PC-9 (cell line): ENCODE measurements at regions not wholly inside any gene's neighbourhood (a gene's known extent, or its start where the extent isn't known, plus 50 kb on each side); places are given as distances from the start of the nearest gene placed in this dataset.

ENCODE experiments used
- BruUV-seq: library from RNA; stranded (reverse); fragments of 400-500 nt; replicated peaks from 2 replicates; lab custom pipeline; 2021; lab: Mats Ljungman, UMichigan
- CTCF ChIA-PET: fragments of 300-600 bp; sonication (Branson Sonifier 250); formaldehyde crosslinking; loops from one replicate; lab custom pipeline; 2022; ENCODE audit warnings: antibody characterized with exemption; lab: Charles Lee
- POLR2A ChIA-PET: fragments of 300-600 bp; sonication (Branson Sonifier 250); formaldehyde crosslinking; loops from one replicate; lab custom pipeline; 2022; ENCODE audit warnings: antibody characterized with exemption; ENCODE audit not compliant: unreplicated experiment; lab: Charles Lee
- DNase-seq, 2 experiments: peaks; one replicate each; pipeline versions ENCODE4 v3.0.0 to v3.0.0-alpha.2; 2015 to 2022; ENCODE audit warnings: mixed read lengths in 1 of 2
- H2AFZ ChIP-seq: fragments of 200-600 bp; sonication (generic); 2 replicates; pipeline ENCODE4 v1.8.1; 2017; ENCODE audit warnings: antibody characterized with exemption
- H3F3A ChIP-seq: fragments of 200-600 bp; sonication (generic); 2 replicates; pipeline ENCODE4 v1.8.1; 2017; ENCODE audit warnings: antibody characterized with exemption, mild to moderate bottlenecking, low read depth; ENCODE audit not compliant: insufficient read depth
- H3K27ac ChIP-seq: fragments of 200-600 bp; sonication (generic); 2 replicates; pipeline ENCODE4 v1.6.1; 2016; ENCODE audit warnings: mixed run types
- H3K27me3 ChIP-seq: fragments of 200-600 bp; sonication (generic); 2 replicates; pipeline ENCODE4 v1.6.1; 2016; ENCODE audit warnings: low read depth, mixed run types; ENCODE audit not compliant: insufficient read depth
- H3K36me3 ChIP-seq: fragments of 200-600 bp; sonication (generic); 2 replicates; pipeline ENCODE4 v1.6.1; 2016; ENCODE audit warnings: low read depth, mixed run types
- H3K4me1 ChIP-seq: fragments of 200-600 bp; sonication (generic); replicated peaks from 2 replicates; pipeline ENCODE4 v1.6.1; 2016; ENCODE audit warnings: mixed run types; ENCODE audit not compliant: insufficient read depth
- H3K4me2 ChIP-seq: fragments of 200-600 bp; sonication (generic); 2 replicates; pipeline ENCODE4 v1.6.1; 2017; ENCODE audit warnings: mixed run types
- H3K4me3 ChIP-seq: fragments of 200-600 bp; sonication (generic); 2 replicates; pipeline ENCODE4 v1.6.1; 2016; ENCODE audit warnings: mixed run types
- H3K79me2 ChIP-seq: fragments of 200-600 bp; sonication (generic); 2 replicates; pipeline ENCODE4 v1.6.1; 2017; ENCODE audit warnings: low read depth, mixed run types
- H3K9me2 ChIP-seq: fragments of 200-600 bp; sonication (generic); 2 replicates; pipeline ENCODE4 v1.8.1; 2017; ENCODE audit warnings: mild to moderate bottlenecking; ENCODE audit not compliant: insufficient read depth
- H3K9me3 ChIP-seq: fragments of 200-600 bp; sonication (generic); 2 replicates; pipeline ENCODE4 v1.8.1; 2016; ENCODE audit warnings: low read depth; ENCODE audit not compliant: insufficient read depth
- H4K20me1 ChIP-seq: fragments of 200-600 bp; sonication (generic); 2 replicates; pipeline ENCODE4 v1.8.1; 2017; ENCODE audit not compliant: insufficient read depth
- EZH2 ChIP-seq: fragments of 200-600 bp; sonication (generic); IDR thresholded peaks from 2 replicates; pipeline ENCODE4 v1.8.0; 2017; ENCODE audit warnings: antibody characterized with exemption, low read depth
- intact Hi-C: fragments of 100-400 bp; cut with micrococcal nuclease; formaldehyde crosslinking; loops from one replicate; pipeline ENCODE4 v1.10.0; 2022; ENCODE audit not compliant: unreplicated experiment
- TF ChIP-seq, protein P1 (sequence below): fragments of 200-600 bp; sonication (generic); conservative IDR thresholded peaks from 2 replicates; pipeline ENCODE4 v1.6.1; 2017; ENCODE audit warnings: mixed run types, antibody characterized with exemption, mild to moderate bottlenecking, moderate library complexity

DNA sequence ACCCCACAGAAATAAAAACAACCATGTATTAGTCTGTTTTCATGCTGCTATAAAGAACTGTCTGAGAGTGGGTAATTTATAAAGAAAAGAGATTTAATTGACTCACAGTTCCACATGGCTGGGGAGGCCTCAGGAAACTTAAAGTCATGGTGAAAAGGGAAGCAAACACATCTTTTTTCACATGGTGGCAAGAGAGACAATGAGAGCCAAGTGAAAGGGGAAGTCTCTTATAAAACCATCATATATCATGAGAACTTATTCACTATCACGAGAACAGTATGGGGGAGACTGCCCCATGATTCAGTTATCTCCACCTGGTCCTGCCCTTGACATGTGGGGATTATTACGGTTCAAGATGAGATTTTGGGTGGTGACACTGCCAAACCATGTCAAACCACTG, 141.5 kb downstream of the ZMAT3 start:
- Histone ChIP-seq H3K9me3 (no peaks in the 10 kb centered on the region), H3K4me1 (no peaks in the 10 kb centered on the region), H3K27ac (no peak overlapping the region), H3K79me2 (no peaks in the 10 kb centered on the region), H3K27me3 (no peaks in the 10 kb centered on the region), H3K4me3 (no peak overlapping the region), H3F3A (no peaks in the 10 kb centered on the region), H2AFZ (no peak overlapping the region), H4K20me1 (no peaks in the 10 kb centered on the region), H3K36me3 (no peaks in the 10 kb centered on the region), H3K4me2 (no peak overlapping the region), H3K9me2 (no peaks in the 10 kb centered on the region)
- POLR2A ChIA-PET: interaction anchor here (0.6 kb wide), 1 partner anchor 417 kb away, joined by 9 read pairs; the partner anchor contains the start of gene MFN1
- TF ChIP-seq, protein P1, sequence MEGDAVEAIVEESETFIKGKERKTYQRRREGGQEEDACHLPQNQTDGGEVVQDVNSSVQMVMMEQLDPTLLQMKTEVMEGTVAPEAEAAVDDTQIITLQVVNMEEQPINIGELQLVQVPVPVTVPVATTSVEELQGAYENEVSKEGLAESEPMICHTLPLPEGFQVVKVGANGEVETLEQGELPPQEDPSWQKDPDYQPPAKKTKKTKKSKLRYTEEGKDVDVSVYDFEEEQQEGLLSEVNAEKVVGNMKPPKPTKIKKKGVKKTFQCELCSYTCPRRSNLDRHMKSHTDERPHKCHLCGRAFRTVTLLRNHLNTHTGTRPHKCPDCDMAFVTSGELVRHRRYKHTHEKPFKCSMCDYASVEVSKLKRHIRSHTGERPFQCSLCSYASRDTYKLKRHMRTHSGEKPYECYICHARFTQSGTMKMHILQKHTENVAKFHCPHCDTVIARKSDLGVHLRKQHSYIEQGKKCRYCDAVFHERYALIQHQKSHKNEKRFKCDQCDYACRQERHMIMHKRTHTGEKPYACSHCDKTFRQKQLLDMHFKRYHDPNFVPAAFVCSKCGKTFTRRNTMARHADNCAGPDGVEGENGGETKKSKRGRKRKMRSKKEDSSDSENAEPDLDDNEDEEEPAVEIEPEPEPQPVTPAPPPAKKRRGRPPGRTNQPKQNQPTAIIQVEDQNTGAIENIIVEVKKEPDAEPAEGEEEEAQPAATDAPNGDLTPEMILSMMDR: no peak
- no peak for TF ChIP-seq EZH2
- intact Hi-C loops: no loop called here
- CTCF ChIA-PET: no interaction called here
- DNase-seq: no peak
- no TSS peak for BruUV-seq

DNA sequence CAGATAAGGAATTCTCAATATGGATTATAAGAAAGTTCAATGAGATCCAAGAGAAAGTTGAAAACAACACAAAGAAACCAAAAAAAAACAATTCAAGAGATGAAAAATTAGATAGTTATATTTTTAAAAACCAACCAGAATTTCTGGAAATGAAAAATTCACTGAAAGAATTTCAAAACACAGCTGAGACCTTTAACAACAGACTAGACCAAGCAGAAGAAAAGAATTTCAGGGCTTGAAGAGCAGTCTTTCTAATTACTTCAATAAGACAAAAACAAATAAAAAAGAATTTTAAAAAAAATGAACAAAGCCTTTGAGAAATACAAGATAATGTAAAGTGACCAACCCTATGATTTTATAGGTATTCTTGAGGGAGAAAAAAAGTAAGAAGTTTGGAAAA, 155.4 kb downstream of the ZMAT3 start:
- Histone ChIP-seq H3K36me3 (no peaks in the 10 kb centered on the region), H3K79me2 (no peaks in the 10 kb centered on the region), H2AFZ (no peak overlapping the region), H3K4me1 (no peaks in the 10 kb centered on the region), H3K27me3 (no peaks in the 10 kb centered on the region), H4K20me1 (no peaks in the 10 kb centered on the region), H3F3A (no peaks in the 10 kb centered on the region), H3K9me2 (no peaks in the 10 kb centered on the region; the same call in 1 of the 2 replicates), H3K4me2 (no peak overlapping the region), H3K9me3 (no peaks in the 10 kb centered on the region), H3K27ac (no peak overlapping the region), H3K4me3 (no peak overlapping the region)
- no TSS peak for BruUV-seq
- no peak for DNase-seq
- ChIA-PET CTCF (no interaction called here), POLR2A (no interaction called here)
- intact Hi-C loops: no loop called here
- TF ChIP-seq, protein P1: no peak
- no peak for TF ChIP-seq EZH2

DNA sequence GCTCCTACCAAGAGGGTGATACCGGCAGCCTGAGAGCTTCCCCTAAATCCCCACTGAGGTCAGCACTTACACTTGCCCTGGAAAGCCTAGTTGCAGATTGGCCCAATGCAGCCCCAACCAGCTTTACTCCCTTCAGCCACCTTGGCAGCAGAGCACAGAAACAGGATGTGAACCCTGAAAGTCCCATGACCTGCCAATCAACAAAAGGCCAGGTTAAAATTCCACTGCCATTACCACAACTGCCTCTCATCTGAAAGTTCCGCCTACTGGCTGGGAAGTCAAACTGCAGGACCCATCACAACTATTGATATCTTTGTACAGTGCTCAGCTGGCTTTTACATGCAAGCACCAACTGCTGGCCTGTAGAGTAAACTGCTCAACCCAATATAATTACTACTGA, 156.2 kb downstream of the ZMAT3 start:
- intact Hi-C loops: no loop called here
- no peaks in the 10 kb centered on the region; the same call in 1 of the 2 replicates for H3K9me2 ChIP-seq
- no peak overlapping the region for H3K27ac ChIP-seq
- BruUV-seq: no TSS peak
- H3K4me1 ChIP-seq: no peaks in the 10 kb centered on the region
- no peaks in the 10 kb centered on the region for H3K79me2 ChIP-seq
- no peaks in the 10 kb centered on the region for H4K20me1 ChIP-seq
- ChIA-PET POLR2A (no interaction called here), CTCF (no interaction called here)
- H3K27me3 ChIP-seq: no peaks in the 10 kb centered on the region
- no peaks in the 10 kb centered on the region for H3K36me3 ChIP-seq
- no peaks in the 10 kb centered on the region for H3F3A ChIP-seq
- H3K4me3 ChIP-seq: no peak overlapping the region
- no peak overlapping the region for H3K4me2 ChIP-seq
- H2AFZ ChIP-seq: no peak overlapping the region
- no peaks in the 10 kb centered on the region for H3K9me3 ChIP-seq
- DNase-seq: no peak
- TF ChIP-seq, protein P1: peak; percentile 30; the same call in 1 of the 2 replicates
- no peak for TF ChIP-seq EZH2
